ENCODE measurements at regions not wholly inside any gene's neighbourhood (a gene's known extent, or its start where the extent isn't known, plus 50 kb on each side); places are given as distances from the start of the nearest gene placed in this dataset.

DNA sequence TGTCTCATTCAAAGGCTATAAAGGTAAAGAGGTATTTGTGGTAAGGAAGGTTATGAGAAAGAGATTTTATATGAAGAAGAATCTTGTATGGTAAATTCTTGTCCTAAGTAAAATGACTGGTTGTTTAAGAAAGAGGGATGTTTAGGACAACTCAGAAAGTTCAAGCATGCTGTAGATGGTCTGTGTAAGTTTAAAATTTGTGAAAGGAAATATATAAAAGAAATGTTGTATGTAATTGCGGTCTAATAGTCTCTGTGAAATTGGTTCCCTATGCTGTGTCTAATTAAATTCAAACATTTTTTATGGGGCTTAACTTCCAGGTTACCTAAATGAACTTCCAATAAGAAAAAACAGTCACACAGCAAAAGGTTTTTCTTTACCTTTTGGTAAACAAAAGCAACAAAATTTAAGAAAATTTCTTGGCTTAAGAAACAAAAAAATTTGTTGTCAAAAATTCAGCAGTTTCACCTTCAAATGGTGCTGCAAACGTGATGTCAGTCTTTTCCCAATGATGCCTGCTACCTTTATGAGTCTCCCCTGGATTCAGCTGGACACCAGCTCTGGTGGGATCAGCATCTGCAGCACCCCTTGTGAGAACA is 83.0 kb upstream of the FCN1 start:
- no peak overlapping the region for H3K27ac ChIP-seq
- TF ChIP-seq, protein P1, sequence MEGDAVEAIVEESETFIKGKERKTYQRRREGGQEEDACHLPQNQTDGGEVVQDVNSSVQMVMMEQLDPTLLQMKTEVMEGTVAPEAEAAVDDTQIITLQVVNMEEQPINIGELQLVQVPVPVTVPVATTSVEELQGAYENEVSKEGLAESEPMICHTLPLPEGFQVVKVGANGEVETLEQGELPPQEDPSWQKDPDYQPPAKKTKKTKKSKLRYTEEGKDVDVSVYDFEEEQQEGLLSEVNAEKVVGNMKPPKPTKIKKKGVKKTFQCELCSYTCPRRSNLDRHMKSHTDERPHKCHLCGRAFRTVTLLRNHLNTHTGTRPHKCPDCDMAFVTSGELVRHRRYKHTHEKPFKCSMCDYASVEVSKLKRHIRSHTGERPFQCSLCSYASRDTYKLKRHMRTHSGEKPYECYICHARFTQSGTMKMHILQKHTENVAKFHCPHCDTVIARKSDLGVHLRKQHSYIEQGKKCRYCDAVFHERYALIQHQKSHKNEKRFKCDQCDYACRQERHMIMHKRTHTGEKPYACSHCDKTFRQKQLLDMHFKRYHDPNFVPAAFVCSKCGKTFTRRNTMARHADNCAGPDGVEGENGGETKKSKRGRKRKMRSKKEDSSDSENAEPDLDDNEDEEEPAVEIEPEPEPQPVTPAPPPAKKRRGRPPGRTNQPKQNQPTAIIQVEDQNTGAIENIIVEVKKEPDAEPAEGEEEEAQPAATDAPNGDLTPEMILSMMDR (IDR thresholded peaks at IDR 0.05), result no peak
- no peak for TF ChIP-seq ZFX (IDR thresholded peaks at IDR 0.05; ENCODE audit: borderline replicate concordance)

DNA sequence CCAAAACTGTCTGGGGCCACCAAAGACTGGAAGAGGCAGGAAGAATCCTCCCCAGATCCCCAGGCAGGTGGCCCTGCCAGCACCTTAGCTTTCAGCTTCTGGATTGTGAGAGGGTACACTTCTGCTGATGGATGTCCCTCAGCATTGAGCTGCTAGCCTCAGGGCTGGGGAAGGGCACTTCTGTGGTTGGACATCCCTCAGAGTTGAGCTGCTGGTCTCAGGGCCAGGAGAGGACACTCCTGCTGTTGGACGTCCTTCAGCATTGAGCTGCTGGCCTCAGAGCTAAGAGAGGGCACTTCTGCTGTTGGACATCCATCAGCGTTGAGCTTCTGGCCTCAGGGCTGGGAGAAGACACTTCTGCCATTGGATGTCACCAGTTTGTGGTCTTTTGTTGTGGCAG is 83.8 kb upstream of the FCN1 start:
- H3K27ac ChIP-seq, result no peak overlapping the region
- TF ChIP-seq ZFX (IDR thresholded peaks at IDR 0.05; ENCODE audit: borderline replicate concordance), result no peak
- TF ChIP-seq, protein P1 (IDR thresholded peaks at IDR 0.05), result no peak

DNA sequence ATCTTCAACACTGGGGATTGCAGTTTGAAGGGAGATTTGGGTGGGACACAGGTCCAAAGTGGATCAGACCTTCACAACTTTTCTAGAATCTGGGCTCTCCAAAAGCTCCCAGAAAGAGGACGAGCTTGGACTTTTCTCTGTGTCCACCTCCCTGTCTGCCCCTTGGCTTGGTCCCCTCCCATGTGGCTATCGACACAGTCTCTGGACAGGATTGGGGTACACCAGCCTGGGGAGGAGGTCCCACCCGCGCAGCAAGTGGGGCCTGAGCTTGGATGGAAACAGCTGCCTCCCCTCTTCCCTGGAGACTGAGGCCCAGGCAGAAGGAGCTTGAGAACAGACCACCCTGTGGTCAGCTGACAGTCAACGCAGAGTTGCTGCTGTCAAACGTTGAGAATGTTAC is 84.6 kb upstream of the FCN1 start:
- TF ChIP-seq, protein P1 (IDR thresholded peaks at IDR 0.05), result no peak
- no peak overlapping the region for H3K27ac ChIP-seq

DNA sequence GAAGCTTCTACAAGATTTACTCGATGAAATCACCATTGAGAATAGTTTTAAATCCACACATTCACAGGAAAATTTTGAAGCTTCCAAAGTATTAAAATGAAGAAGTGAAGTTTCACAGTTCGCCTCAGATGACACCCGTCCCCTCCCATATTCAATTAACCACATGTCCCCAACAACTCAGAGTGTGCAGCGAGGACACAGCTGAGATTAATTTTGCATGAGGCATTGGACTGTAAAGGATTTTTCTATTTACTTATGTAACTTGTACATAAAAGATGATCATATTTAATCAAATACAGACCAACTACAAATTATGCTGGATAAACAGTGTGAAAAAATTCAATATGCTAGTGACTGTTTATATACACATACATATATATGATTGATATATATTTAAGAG is 84.7 kb upstream of the OLFM1 start:
- no peak for TF ChIP-seq ZFX (IDR thresholded peaks at IDR 0.05; ENCODE audit: borderline replicate concordance)
- TF ChIP-seq, protein P1 (IDR thresholded peaks at IDR 0.05), result no peak
- no peak overlapping the region for H3K27ac ChIP-seq

DNA sequence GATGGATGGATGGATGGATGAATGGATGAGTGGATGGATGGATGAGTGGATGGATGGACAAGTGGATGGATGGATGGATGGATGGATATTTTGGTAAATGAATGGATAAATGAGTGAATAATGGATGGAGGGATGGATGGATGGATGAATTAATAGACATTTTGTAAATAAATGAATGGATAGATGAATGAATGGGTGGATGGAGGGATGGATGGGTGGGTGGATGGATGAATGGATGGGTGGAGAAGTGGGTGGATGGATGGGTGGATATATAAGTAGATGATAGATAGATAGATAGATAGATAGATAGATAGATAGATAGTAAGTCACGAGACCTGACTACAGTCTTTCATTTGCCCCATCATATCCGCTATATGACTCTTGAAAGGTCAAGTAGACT is 82.7 kb upstream of the OLFM1 start:
- no peak overlapping the region for H3K27ac ChIP-seq
- TF ChIP-seq ZFX (IDR thresholded peaks at IDR 0.05; ENCODE audit: borderline replicate concordance), result no peak
- TF ChIP-seq, protein P1 (IDR thresholded peaks at IDR 0.05), result no peak

DNA sequence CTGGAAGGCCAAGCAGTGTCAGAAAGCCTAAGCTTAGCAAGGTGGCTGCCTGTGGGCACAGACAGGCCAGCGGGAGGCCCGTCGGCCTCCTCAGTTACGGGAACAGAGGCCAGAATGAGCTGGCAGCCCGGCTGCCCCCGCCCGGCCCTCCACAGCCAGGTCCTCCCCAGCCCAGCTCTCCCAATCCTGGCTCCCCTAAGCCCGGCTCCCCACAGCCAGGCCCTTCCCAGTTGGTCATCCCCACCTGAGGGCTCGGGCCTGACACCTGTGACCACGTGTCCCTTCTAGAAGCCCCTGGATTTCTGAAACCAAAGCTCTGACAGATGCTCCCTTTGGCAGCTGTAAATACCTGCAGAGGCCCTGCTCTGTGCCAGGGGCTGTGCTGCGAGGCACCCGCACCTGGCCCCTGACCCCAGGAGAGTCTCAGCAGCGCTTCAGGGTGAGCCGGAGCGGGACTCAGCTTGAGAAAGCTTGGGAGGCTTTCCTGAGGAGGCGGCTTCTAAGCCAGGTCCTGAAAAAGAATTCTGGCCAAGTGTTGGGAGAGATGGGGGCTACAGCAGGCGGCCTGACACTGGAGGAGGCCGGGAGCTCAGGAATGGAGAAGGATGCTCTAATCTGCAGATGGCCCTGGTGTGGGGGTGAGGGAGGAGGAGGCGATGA is 80.4 kb upstream of the OLFM1 start:
- TF ChIP-seq, protein P1 (IDR thresholded peaks at IDR 0.05), result no peak
- TF ChIP-seq ZFX (IDR thresholded peaks at IDR 0.05; ENCODE audit: borderline replicate concordance), result no peak
- H3K27ac ChIP-seq, result no peak overlapping the region

DNA sequence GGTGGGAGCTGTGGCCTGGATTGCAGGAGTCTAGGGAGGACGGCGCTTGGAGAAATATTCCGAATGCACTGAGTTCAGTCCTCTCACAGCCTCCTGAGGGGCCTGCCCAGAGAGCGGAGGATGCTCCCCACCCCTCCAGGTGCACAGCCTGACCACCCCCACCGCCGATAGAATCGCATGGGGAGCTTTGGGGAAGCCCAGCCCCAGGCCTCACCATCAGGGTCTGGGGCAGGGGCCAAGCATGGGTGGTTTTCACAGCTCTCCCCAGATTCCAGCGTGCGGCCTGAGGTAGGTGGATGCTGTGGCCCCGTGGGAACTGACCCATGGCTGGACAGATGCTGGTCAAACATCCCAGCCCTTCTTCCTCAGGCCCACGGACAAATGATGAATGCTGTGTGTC is 79.9 kb upstream of the OLFM1 start:
- TF ChIP-seq, protein P1 (IDR thresholded peaks at IDR 0.05), result no peak
- TF ChIP-seq ZFX (IDR thresholded peaks at IDR 0.05; ENCODE audit: borderline replicate concordance), result no peak
- no peak overlapping the region for H3K27ac ChIP-seq

All from 22Rv1 (cell line).